Adipocyte (in vitro differentiated cells): ENCODE measurements at regions not wholly inside any gene's neighbourhood (a gene's known extent, or its start where the extent isn't known, plus 50 kb on each side); places are given as distances from the start of the nearest gene placed in this dataset.

Experiments
- DNase-seq: peaks from one replicate; pipeline ENCODE4 v3.0.0-alpha.2; 2015; ENCODE audit warnings: low read depth
- H3K27me3 ChIP-seq: replicated peaks from 2 replicates; pipeline ENCODE4 v1.7.0; 2013; ENCODE audit warnings: mild to moderate bottlenecking, low read length, moderate library complexity; ENCODE audit not compliant: control insufficient read depth, insufficient read depth
- H3K36me3 ChIP-seq: 2 replicates; pipeline ENCODE4 v1.7.0; 2013; ENCODE audit warnings: low read length, mild to moderate bottlenecking, moderate library complexity; ENCODE audit not compliant: control insufficient read depth, insufficient read depth, severe bottlenecking
- H3K4me1 ChIP-seq: 2 replicates; pipeline ENCODE4 v1.7.0; 2013; ENCODE audit warnings: mild to moderate bottlenecking, low read length, moderate library complexity; ENCODE audit not compliant: control insufficient read depth, insufficient read depth
- H3K4me3 ChIP-seq: 2 replicates; pipeline ENCODE4 v1.7.0; 2013; ENCODE audit warnings: mild to moderate bottlenecking, low read length, moderate library complexity
- H3K9ac ChIP-seq: 2 replicates; pipeline ENCODE4 v1.7.0; 2013; ENCODE audit warnings: mild to moderate bottlenecking, low read length, moderate library complexity
- H3K9me3 ChIP-seq: 2 replicates; pipeline ENCODE4 v1.7.0; 2013; ENCODE audit warnings: mild to moderate bottlenecking, low read length, moderate library complexity; ENCODE audit not compliant: control insufficient read depth

- Histone ChIP-seq H3K9ac (no peak overlapping the region), H3K4me3 (no peak overlapping the region), H3K36me3 (no peaks in the 10 kb centered on the region), H3K9me3 (no peaks in the 10 kb centered on the region), H3K27me3 (no peaks in the 10 kb centered on the region), H3K4me1 (no peaks in the 10 kb centered on the region)
- DNase-seq = no peak
These were observed 80.3 kb downstream of the NXPE2 start for GRCh38 chr11:114758627-114759026.

- DNase-seq = peak; percentile 77
- H3K4me1 ChIP-seq = no peaks in the 10 kb centered on the region
- H3K27me3 ChIP-seq = no peaks in the 10 kb centered on the region
- H3K36me3 ChIP-seq = no peaks in the 10 kb centered on the region
- H3K9me3 ChIP-seq = no peaks in the 10 kb centered on the region
- no peak overlapping the region for H3K9ac ChIP-seq
- H3K4me3 ChIP-seq = no peak overlapping the region
These were observed 84.1 kb downstream of the NXPE2 start for GRCh38 chr11:114762408-114762807.

- H3K9ac ChIP-seq = no peak overlapping the region
- DNase-seq = no peak
- no peaks in the 10 kb centered on the region for H3K4me1 ChIP-seq
- H3K9me3 ChIP-seq = no peaks in the 10 kb centered on the region
- no peaks in the 10 kb centered on the region for H3K36me3 ChIP-seq
- H3K4me3 ChIP-seq = no peak overlapping the region
- H3K27me3 ChIP-seq = no peaks in the 10 kb centered on the region
These were observed 86.2 kb downstream of the NXPE2 start for GRCh38 chr11:114764563-114764962.

- H3K36me3 ChIP-seq = no peaks in the 10 kb centered on the region
- no peak for DNase-seq
- H3K4me1 ChIP-seq = no peaks in the 10 kb centered on the region
These were observed 92.8 kb downstream of the NXPE2 start for GRCh38 chr11:114771172-114771571.

GRCh38 chr11:114773541-114774338 lies 95.4 kb downstream of the NXPE2 start:
- Histone ChIP-seq H3K4me3 (no peak overlapping the region), H3K27me3 (peaks cover 52% of the 10 kb centered on the region), H3K36me3 (no peaks in the 10 kb centered on the region), H3K9ac (no peak overlapping the region), H3K4me1 (no peaks in the 10 kb centered on the region), H3K9me3 (no peaks in the 10 kb centered on the region)
- DNase-seq = no peak

More at GRCh38 chr11:114771172-114771571, 92.8 kb downstream of the NXPE2 start:
- no peak overlapping the region for H3K4me3 ChIP-seq
- peaks cover 36% of the 10 kb centered on the region for H3K27me3 ChIP-seq
- H3K9ac ChIP-seq = no peak overlapping the region
- H3K9me3 ChIP-seq = no peaks in the 10 kb centered on the region

- no peaks in the 10 kb centered on the region for H3K9me3 ChIP-seq
- no peaks in the 10 kb centered on the region for H3K4me1 ChIP-seq
- H3K27me3 ChIP-seq = peaks cover 52% of the 10 kb centered on the region
- no peak overlapping the region for H3K9ac ChIP-seq
- no peaks in the 10 kb centered on the region for H3K36me3 ChIP-seq
- peak; percentile 0 for DNase-seq
- H3K4me3 ChIP-seq = no peak overlapping the region
These were observed 96.5 kb downstream of the NXPE2 start for GRCh38 chr11:114774599-114775361.

GRCh38 chr11:114775875-114776621 lies 97.7 kb downstream of the NXPE2 start:
- peaks cover 47% of the 10 kb centered on the region for H3K27me3 ChIP-seq
- H3K4me1 ChIP-seq = no peaks in the 10 kb centered on the region
- H3K9me3 ChIP-seq = no peaks in the 10 kb centered on the region
- H3K36me3 ChIP-seq = no peaks in the 10 kb centered on the region
- H3K9ac ChIP-seq = no peak overlapping the region
- no peak overlapping the region for H3K4me3 ChIP-seq
- no peak for DNase-seq

- no peak for DNase-seq
- no peaks in the 10 kb centered on the region for H3K36me3 ChIP-seq
- H3K9ac ChIP-seq = no peak overlapping the region
- H3K4me3 ChIP-seq = no peak overlapping the region
- H3K9me3 ChIP-seq = no peaks in the 10 kb centered on the region
- peaks cover 43% of the 10 kb centered on the region for H3K27me3 ChIP-seq
- H3K4me1 ChIP-seq = no peaks in the 10 kb centered on the region
These were observed 98.6 kb downstream of the NXPE2 start for GRCh38 chr11:114776956-114777355.

- no peaks in the 10 kb centered on the region for H3K9me3 ChIP-seq
- H3K36me3 ChIP-seq = no peaks in the 10 kb centered on the region
- H3K27me3 ChIP-seq = peaks cover 45% of the 10 kb centered on the region
- H3K9ac ChIP-seq = no peak overlapping the region
- no peak overlapping the region for H3K4me3 ChIP-seq
- no peaks in the 10 kb centered on the region for H3K4me1 ChIP-seq
- DNase-seq = no peak
These were observed 100.9 kb downstream of the NXPE2 start for GRCh38 chr11:114779189-114779588.

- Histone ChIP-seq H3K4me1 (no peaks in the 10 kb centered on the region), H3K9me3 (no peaks in the 10 kb centered on the region), H3K27me3 (peaks cover 15% of the 10 kb centered on the region), H3K4me3 (no peak overlapping the region), H3K36me3 (no peaks in the 10 kb centered on the region), H3K9ac (no peak overlapping the region)
- no peak for DNase-seq
These were observed 104.5 kb downstream of the NXPE2 start for GRCh38 chr11:114782650-114783310.

GRCh38 chr11:114783805-114784204 lies 105.5 kb downstream of the NXPE2 start:
- Histone ChIP-seq H3K9ac (no peak overlapping the region), H3K36me3 (no peaks in the 10 kb centered on the region), H3K27me3 (peaks cover 10% of the 10 kb centered on the region), H3K4me3 (no peak overlapping the region), H3K4me1 (no peaks in the 10 kb centered on the region), H3K9me3 (no peaks in the 10 kb centered on the region)
- no peak for DNase-seq
